GM23338 (cell line): ENCODE measurements at regions not wholly inside any gene's neighbourhood (a gene's known extent, or its start where the extent isn't known, plus 50 kb on each side); places are given as distances from the start of the nearest gene placed in this dataset.

ENCODE experiments used
- CREB1 ChIP-seq: fragments of 250-450 bp; sonication (Bioruptor Pico); IDR thresholded peaks from 2 replicates; pipeline ENCODE4 v1.5.0; 2020; ENCODE audit warnings: low read depth, mild to moderate bottlenecking, moderate library complexity
- EZH2 ChIP-seq: fragments of 200-600 bp; sonication (generic); IDR thresholded peaks from one replicate; pipeline ENCODE4 v1.8.0; 2017; ENCODE audit warnings: antibody characterized with exemption, mild to moderate bottlenecking, low read depth; ENCODE audit not compliant: unreplicated experiment
- EZH2phosphoT487 ChIP-seq: fragments of 200-600 bp; sonication (generic); IDR thresholded peaks from one replicate; pipeline ENCODE4 v1.8.1; 2018; ENCODE audit warnings: antibody characterized with exemption; ENCODE audit not compliant: unreplicated experiment
- JUNB ChIP-seq: IDR thresholded peaks from one replicate; pipeline ENCODE4 v1.6.1; 2016; ENCODE audit warnings: antibody characterized with exemption; ENCODE audit not compliant: unreplicated experiment
- NANOG ChIP-seq: IDR thresholded peaks from 2 replicates; pipeline ENCODE4 v1.6.1; 2016; ENCODE audit warnings: antibody characterized with exemption, borderline replicate concordance
- POLR2AphosphoS5 ChIP-seq: IDR thresholded peaks from 2 replicates; pipeline ENCODE4 v1.6.1; 2016; ENCODE audit warnings: antibody characterized with exemption, low read depth
- STAT1 ChIP-seq: IDR thresholded peaks from one replicate; pipeline ENCODE4 v1.6.1; 2016; ENCODE audit warnings: antibody characterized with exemption; ENCODE audit not compliant: unreplicated experiment
- ZNF114 ChIP-seq: fragments of 250-450 bp; sonication (Bioruptor Pico); IDR thresholded peaks from 2 replicates; pipeline ENCODE4 v1.5.0; 2020; ENCODE audit warnings: mild to moderate bottlenecking, moderate library complexity
- ZNF331 ChIP-seq: fragments of 250-450 bp; sonication (Bioruptor Pico); IDR thresholded peaks from 2 replicates; pipeline ENCODE4 v1.5.0; 2020; ENCODE audit warnings: low read depth, mild to moderate bottlenecking, moderate library complexity
- TF ChIP-seq, protein P1 (sequence below), 2 experiments: fragments of 200-600 bp in 1 of 2; sonication (generic) in 1 of 2; conservative IDR thresholded peaks; 2 replicates each; pipeline versions ENCODE4 v1.5.1 to v1.6.1; 2016 to 2017; ENCODE audit warnings: antibody characterized with exemption in 2 of 2, low read depth in 2 of 2, mild to moderate bottlenecking in 2 of 2, moderate library complexity in 1 of 2
- TF ChIP-seq, protein P2 (sequence below): IDR thresholded peaks from one replicate; pipeline ENCODE4 v1.6.1; 2018; ENCODE audit warnings: antibody characterized with exemption; ENCODE audit not compliant: unreplicated experiment
- TF ChIP-seq, protein P3 (sequence below): IDR thresholded peaks from 2 replicates; pipeline ENCODE4 v1.6.1; 2016; ENCODE audit warnings: antibody characterized with exemption
- TF ChIP-seq, protein P4 (sequence below): fragments of 250-450 bp; sonication (Bioruptor Pico); IDR thresholded peaks from 2 replicates; pipeline ENCODE4 v1.5.0; 2020; ENCODE audit warnings: mild to moderate bottlenecking, moderate library complexity

DNA sequence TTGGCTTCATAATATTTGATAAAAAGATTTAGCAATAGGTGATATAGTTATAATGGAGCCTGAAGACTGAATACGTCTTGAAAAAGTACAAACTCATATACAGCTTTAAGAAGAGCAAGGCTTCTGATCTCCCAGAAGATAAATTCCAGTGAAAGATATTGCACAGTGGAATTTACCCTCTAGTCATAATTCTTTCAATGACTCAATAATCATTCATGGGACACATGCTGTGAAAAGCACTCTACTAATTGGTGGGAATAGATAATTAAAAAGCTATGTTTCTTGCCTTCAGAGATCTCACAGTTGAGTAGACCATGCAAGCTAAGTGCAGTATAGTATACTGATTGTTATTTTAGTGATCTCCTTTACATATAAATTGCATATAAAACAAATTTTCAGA, 538.6 kb upstream of the CYLC2 start:
- TF ChIP-seq EZH2 (no peak), CREB1 (no peak), JUNB (no peak), EZH2phosphoT487 (no peak), POLR2AphosphoS5 (no peak), ZNF114 (no peak), STAT1 (no peak), ZNF331 (no peak), NANOG (no peak)
- TF ChIP-seq, protein P1, sequence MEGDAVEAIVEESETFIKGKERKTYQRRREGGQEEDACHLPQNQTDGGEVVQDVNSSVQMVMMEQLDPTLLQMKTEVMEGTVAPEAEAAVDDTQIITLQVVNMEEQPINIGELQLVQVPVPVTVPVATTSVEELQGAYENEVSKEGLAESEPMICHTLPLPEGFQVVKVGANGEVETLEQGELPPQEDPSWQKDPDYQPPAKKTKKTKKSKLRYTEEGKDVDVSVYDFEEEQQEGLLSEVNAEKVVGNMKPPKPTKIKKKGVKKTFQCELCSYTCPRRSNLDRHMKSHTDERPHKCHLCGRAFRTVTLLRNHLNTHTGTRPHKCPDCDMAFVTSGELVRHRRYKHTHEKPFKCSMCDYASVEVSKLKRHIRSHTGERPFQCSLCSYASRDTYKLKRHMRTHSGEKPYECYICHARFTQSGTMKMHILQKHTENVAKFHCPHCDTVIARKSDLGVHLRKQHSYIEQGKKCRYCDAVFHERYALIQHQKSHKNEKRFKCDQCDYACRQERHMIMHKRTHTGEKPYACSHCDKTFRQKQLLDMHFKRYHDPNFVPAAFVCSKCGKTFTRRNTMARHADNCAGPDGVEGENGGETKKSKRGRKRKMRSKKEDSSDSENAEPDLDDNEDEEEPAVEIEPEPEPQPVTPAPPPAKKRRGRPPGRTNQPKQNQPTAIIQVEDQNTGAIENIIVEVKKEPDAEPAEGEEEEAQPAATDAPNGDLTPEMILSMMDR (conservative IDR thresholded peaks at IDR 0.05; ENCODE audit: low read depth in 2 of 2), result no peak
- TF ChIP-seq, protein P2, sequence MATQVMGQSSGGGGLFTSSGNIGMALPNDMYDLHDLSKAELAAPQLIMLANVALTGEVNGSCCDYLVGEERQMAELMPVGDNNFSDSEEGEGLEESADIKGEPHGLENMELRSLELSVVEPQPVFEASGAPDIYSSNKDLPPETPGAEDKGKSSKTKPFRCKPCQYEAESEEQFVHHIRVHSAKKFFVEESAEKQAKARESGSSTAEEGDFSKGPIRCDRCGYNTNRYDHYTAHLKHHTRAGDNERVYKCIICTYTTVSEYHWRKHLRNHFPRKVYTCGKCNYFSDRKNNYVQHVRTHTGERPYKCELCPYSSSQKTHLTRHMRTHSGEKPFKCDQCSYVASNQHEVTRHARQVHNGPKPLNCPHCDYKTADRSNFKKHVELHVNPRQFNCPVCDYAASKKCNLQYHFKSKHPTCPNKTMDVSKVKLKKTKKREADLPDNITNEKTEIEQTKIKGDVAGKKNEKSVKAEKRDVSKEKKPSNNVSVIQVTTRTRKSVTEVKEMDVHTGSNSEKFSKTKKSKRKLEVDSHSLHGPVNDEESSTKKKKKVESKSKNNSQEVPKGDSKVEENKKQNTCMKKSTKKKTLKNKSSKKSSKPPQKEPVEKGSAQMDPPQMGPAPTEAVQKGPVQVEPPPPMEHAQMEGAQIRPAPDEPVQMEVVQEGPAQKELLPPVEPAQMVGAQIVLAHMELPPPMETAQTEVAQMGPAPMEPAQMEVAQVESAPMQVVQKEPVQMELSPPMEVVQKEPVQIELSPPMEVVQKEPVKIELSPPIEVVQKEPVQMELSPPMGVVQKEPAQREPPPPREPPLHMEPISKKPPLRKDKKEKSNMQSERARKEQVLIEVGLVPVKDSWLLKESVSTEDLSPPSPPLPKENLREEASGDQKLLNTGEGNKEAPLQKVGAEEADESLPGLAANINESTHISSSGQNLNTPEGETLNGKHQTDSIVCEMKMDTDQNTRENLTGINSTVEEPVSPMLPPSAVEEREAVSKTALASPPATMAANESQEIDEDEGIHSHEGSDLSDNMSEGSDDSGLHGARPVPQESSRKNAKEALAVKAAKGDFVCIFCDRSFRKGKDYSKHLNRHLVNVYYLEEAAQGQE, result no peak
- TF ChIP-seq, protein P3, sequence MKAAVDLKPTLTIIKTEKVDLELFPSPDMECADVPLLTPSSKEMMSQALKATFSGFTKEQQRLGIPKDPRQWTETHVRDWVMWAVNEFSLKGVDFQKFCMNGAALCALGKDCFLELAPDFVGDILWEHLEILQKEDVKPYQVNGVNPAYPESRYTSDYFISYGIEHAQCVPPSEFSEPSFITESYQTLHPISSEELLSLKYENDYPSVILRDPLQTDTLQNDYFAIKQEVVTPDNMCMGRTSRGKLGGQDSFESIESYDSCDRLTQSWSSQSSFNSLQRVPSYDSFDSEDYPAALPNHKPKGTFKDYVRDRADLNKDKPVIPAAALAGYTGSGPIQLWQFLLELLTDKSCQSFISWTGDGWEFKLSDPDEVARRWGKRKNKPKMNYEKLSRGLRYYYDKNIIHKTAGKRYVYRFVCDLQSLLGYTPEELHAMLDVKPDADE, result no peak
- TF ChIP-seq, protein P4, sequence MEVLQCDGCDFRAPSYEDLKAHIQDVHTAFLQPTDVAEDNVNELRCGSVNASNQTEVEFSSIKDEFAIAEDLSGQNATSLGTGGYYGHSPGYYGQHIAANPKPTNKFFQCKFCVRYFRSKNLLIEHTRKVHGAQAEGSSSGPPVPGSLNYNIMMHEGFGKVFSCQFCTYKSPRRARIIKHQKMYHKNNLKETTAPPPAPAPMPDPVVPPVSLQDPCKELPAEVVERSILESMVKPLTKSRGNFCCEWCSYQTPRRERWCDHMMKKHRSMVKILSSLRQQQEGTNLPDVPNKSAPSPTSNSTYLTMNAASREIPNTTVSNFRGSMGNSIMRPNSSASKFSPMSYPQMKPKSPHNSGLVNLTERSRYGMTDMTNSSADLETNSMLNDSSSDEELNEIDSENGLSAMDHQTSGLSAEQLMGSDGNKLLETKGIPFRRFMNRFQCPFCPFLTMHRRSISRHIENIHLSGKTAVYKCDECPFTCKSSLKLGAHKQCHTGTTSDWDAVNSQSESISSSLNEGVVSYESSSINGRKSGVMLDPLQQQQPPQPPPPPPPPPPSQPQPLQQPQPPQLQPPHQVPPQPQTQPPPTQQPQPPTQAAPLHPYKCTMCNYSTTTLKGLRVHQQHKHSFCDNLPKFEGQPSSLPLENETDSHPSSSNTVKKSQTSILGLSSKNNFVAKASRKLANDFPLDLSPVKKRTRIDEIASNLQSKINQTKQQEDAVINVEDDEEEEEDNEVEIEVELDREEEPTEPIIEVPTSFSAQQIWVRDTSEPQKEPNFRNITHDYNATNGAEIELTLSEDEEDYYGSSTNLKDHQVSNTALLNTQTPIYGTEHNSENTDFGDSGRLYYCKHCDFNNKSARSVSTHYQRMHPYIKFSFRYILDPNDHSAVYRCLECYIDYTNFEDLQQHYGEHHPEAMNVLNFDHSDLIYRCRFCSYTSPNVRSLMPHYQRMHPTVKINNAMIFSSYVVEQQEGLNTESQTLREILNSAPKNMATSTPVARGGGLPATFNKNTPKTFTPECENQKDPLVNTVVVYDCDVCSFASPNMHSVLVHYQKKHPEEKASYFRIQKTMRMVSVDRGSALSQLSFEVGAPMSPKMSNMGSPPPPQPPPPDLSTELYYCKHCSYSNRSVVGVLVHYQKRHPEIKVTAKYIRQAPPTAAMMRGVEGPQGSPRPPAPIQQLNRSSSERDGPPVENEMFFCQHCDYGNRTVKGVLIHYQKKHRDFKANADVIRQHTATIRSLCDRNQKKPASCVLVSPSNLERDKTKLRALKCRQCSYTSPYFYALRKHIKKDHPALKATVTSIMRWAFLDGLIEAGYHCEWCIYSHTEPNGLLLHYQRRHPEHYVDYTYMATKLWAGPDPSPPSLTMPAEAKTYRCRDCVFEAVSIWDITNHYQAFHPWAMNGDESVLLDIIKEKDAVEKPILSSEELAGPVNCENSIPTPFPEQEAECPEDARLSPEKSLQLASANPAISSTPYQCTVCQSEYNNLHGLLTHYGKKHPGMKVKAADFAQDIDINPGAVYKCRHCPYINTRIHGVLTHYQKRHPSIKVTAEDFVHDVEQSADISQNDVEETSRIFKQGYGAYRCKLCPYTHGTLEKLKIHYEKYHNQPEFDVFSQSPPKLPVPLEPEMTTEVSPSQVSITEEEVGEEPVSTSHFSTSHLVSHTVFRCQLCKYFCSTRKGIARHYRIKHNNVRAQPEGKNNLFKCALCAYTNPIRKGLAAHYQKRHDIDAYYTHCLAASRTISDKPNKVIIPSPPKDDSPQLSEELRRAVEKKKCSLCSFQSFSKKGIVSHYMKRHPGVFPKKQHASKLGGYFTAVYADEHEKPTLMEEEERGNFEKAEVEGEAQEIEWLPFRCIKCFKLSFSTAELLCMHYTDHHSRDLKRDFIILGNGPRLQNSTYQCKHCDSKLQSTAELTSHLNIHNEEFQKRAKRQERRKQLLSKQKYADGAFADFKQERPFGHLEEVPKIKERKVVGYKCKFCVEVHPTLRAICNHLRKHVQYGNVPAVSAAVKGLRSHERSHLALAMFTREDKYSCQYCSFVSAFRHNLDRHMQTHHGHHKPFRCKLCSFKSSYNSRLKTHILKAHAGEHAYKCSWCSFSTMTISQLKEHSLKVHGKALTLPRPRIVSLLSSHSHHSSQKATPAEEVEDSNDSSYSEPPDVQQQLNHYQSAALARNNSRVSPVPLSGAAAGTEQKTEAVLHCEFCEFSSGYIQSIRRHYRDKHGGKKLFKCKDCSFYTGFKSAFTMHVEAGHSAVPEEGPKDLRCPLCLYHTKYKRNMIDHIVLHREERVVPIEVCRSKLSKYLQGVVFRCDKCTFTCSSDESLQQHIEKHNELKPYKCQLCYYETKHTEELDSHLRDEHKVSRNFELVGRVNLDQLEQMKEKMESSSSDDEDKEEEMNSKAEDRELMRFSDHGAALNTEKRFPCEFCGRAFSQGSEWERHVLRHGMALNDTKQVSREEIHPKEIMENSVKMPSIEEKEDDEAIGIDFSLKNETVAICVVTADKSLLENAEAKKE (CRISPR knock-in tag), result no peak
